HEK293 (cell line): ENCODE measurements at regions not wholly inside any gene's neighbourhood (a gene's known extent, or its start where the extent isn't known, plus 50 kb on each side); places are given as distances from the start of the nearest gene placed in this dataset.

Source experiments
- CTCF ChIA-PET: fragments of 350-600 bp; formaldehyde crosslinking; extraction: SDS; loops from one replicate; lab custom pipeline; 2021; ENCODE audit warnings: antibody characterized with exemption; lab: Yijun Ruan, JAX
- POLR2A ChIA-PET: fragments of 300-600 bp; formaldehyde crosslinking; extraction: SDS; loops from one replicate; lab custom pipeline; 2020; ENCODE audit warnings: antibody characterized with exemption, inconsistent platforms; lab: Yijun Ruan, JAX
- H3K27ac ChIP-seq: fragments of 200-500 bp; sonication (Bioruptor generic); 2 replicates; pipeline ENCODE4 v1.5.1; 2014; ENCODE audit warnings: low read depth, low read length, control low read depth, inconsistent platforms; ENCODE audit errors: extremely low read depth
- H3K36me3 ChIP-seq, 2 experiments: fragments of 200-500 bp in 1 of 2; sonication (Bioruptor generic) in 1 of 2; 1 replicate in 1 of 2; 2 replicates in 1 of 2; pipeline ENCODE4 v1.5.1; 2014 to 2017; ENCODE audit warnings: inconsistent platforms in 2 of 2, low read length in 2 of 2; ENCODE audit not compliant: control insufficient read depth in 2 of 2, insufficient read depth in 1 of 2
- H3K4me1 ChIP-seq: fragments of 200-500 bp; sonication (Bioruptor generic); 2 replicates; pipeline ENCODE4 v1.5.1; 2014; ENCODE audit warnings: mild to moderate bottlenecking, low read length, inconsistent platforms; ENCODE audit not compliant: control insufficient read depth, insufficient read depth
- H3K4me3 ChIP-seq: 2 replicates; pipeline ENCODE4 v1.5.1; 2011; ENCODE audit warnings: low read depth, mild to moderate bottlenecking, control low read depth, low read length, moderate library complexity
- H3K9me3 ChIP-seq: fragments of 200-500 bp; sonication (Bioruptor generic); 2 replicates; pipeline ENCODE4 v1.5.1; 2014; ENCODE audit warnings: low read depth, low read length, inconsistent platforms; ENCODE audit not compliant: control insufficient read depth, insufficient read depth
- KLF7 ChIP-seq: fragments of 450-650 bp; formaldehyde crosslinking; IDR thresholded peaks from 2 replicates; pipeline ENCODE4 v1.5.1; 2016; ENCODE audit warnings: missing biosample characterization, missing genetic modification characterization, borderline replicate concordance
- KLF8 ChIP-seq: fragments of 450-650 bp; formaldehyde crosslinking; IDR thresholded peaks from 2 replicates; pipeline ENCODE4 v1.5.1; 2016; ENCODE audit warnings: missing biosample characterization, missing genetic modification characterization
- MEIS1 ChIP-seq: sonication (generic); formaldehyde crosslinking; IDR thresholded peaks from 2 replicates; pipeline ENCODE4 v1.8.1; 2022; ENCODE audit warnings: missing genetic modification reagents, mild to moderate bottlenecking, borderline replicate concordance
- SCRT1 ChIP-seq: fragments of 450-650 bp; formaldehyde crosslinking; IDR thresholded peaks from 2 replicates; pipeline ENCODE4 v1.5.1; 2016; ENCODE audit warnings: missing biosample characterization, missing genetic modification characterization, borderline replicate concordance
- ZFP41 ChIP-seq: fragments of 450-650 bp; formaldehyde crosslinking; IDR thresholded peaks from 2 replicates; pipeline ENCODE4 v1.5.1; 2016; ENCODE audit warnings: missing biosample characterization, missing genetic modification characterization, borderline replicate concordance
- ZFP69B ChIP-seq: fragments of 450-650 bp; formaldehyde crosslinking; IDR thresholded peaks from 2 replicates; pipeline ENCODE4 v1.5.1; 2016; ENCODE audit warnings: missing biosample characterization, missing genetic modification characterization
- ZNF558 ChIP-seq: fragments of 450-650 bp; formaldehyde crosslinking; IDR thresholded peaks from 2 replicates; pipeline ENCODE4 v1.5.1; 2016; ENCODE audit warnings: missing biosample characterization, missing genetic modification characterization
- ZNF600 ChIP-seq: fragments of 450-650 bp; formaldehyde crosslinking; IDR thresholded peaks from 2 replicates; pipeline ENCODE4 v1.5.1; 2016; ENCODE audit warnings: missing biosample characterization, missing genetic modification characterization
- ZNF626 ChIP-seq: fragments of 450-650 bp; sonication (Bioruptor Pico); formaldehyde crosslinking; IDR thresholded peaks from 2 replicates; pipeline ENCODE4 v1.5.1; 2018; ENCODE audit warnings: missing biosample characterization, missing genetic modification characterization, inconsistent platforms
- ZNF677 ChIP-seq: fragments of 450-650 bp; IDR thresholded peaks from 2 replicates; pipeline ENCODE4 v1.5.0; 2018; ENCODE audit warnings: missing biosample characterization, mild to moderate bottlenecking, missing genetic modification characterization, moderate library complexity
- TF ChIP-seq, protein P1 (sequence below): fragments of 450-650 bp; formaldehyde crosslinking; conservative IDR thresholded peaks from 2 replicates; pipeline ENCODE4 v1.5.1; 2016; ENCODE audit warnings: low read depth, missing biosample characterization, missing genetic modification characterization
- TF ChIP-seq, protein P2 (sequence below): fragments of 450-650 bp; formaldehyde crosslinking; optimal IDR thresholded peaks from 2 replicates; pipeline ENCODE3; 2016; ENCODE audit warnings: missing biosample characterization, mild to moderate bottlenecking, missing genetic modification characterization

DNA sequence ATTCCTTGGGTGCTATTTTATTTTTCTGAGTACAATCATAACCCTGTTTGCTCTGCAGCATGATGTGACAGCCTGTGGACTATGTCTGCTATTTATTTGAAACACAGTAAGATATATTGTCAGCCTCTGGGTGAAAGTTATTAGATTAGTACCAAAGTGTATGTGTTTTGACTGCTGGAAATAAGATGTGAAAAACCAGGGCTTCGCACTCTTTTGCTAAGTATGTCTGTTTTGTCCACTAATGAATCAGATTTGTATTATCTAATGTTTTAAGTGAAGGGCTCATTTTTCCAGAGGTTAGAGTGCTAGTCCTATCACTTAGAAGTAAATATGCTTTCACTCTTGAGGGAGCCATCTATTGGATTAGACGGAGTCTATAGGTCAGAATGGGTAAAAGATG lies 569.8 kb upstream of the FZD8 start (continued):
- TF ChIP-seq, protein P1, sequence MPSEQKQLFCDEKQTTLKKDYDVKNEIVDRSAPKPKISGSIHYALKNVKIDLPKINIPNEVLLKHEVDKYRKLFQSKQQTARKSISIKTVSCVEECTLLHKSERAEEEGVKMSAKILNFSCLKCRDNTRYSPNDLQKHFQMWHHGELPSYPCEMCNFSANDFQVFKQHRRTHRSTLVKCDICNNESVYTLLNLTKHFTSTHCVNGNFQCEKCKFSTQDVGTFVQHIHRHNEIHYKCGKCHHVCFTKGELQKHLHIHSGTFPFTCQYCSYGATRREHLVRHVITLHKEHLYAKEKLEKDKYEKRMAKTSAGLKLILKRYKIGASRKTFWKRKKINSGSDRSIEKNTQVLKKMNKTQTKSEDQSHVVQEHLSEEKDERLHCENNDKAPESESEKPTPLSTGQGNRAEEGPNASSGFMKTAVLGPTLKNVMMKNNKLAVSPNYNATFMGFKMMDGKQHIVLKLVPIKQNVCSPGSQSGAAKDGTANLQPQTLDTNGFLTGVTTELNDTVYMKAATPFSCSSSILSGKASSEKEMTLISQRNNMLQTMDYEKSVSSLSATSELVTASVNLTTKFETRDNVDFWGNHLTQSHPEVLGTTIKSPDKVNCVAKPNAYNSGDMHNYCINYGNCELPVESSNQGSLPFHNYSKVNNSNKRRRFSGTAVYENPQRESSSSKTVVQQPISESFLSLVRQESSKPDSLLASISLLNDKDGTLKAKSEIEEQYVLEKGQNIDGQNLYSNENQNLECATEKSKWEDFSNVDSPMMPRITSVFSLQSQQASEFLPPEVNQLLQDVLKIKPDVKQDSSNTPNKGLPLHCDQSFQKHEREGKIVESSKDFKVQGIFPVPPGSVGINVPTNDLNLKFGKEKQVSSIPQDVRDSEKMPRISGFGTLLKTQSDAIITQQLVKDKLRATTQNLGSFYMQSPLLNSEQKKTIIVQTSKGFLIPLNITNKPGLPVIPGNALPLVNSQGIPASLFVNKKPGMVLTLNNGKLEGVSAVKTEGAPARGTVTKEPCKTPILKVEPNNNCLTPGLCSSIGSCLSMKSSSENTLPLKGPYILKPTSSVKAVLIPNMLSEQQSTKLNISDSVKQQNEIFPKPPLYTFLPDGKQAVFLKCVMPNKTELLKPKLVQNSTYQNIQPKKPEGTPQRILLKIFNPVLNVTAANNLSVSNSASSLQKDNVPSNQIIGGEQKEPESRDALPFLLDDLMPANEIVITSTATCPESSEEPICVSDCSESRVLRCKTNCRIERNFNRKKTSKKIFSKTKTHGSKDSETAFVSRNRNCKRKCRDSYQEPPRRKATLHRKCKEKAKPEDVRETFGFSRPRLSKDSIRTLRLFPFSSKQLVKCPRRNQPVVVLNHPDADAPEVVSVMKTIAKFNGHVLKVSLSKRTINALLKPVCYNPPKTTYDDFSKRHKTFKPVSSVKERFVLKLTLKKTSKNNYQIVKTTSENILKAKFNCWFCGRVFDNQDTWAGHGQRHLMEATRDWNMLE: no peak

DNA sequence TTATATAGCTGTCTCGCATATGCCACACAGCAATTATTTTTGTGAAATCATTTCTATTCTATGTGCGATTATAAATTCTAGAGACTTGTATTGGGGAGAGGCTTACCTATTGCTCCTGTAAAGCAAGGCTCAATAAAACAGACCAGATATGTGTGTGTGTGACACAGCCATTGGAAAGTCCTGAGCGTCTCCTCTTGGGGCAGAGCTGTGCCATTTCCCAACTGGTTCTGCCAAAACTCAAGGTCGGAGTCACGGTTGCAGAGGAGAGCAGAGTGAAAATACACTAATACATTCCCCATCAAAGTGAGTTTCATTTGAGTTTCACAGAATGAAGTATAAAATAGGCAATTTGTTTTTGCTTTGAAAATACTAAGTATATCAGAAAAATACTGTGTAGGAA lies 567.4 kb upstream of the FZD8 start:
- CTCF ChIA-PET: no interaction called here
- no peaks in the 10 kb centered on the region for H3K36me3 ChIP-seq
- no peaks in the 10 kb centered on the region for H3K9me3 ChIP-seq
- POLR2A ChIA-PET: no interaction called here
- TF ChIP-seq, protein P2, sequence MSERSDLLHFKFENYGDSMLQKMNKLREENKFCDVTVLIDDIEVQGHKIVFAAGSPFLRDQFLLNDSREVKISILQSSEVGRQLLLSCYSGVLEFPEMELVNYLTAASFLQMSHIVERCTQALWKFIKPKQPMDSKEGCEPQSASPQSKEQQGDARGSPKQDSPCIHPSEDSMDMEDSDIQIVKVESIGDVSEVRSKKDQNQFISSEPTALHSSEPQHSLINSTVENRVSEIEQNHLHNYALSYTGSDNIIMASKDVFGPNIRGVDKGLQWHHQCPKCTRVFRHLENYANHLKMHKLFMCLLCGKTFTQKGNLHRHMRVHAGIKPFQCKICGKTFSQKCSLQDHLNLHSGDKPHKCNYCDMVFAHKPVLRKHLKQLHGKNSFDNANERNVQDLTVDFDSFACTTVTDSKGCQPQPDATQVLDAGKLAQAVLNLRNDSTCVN (tag by site-specific recombination): no peak
- no peak for TF ChIP-seq KLF8
- no peak for TF ChIP-seq SCRT1
- TF ChIP-seq ZNF600 (tag by site-specific recombination): no peak
- TF ChIP-seq ZNF626 (tag by site-specific recombination): no peak
- no peak for TF ChIP-seq ZNF558 (tag by site-specific recombination)
- no peak for TF ChIP-seq KLF7 (tag by site-specific recombination)
- no peak for TF ChIP-seq ZFP69B (tag by site-specific recombination)
- no peaks in the 10 kb centered on the region for H3K4me1 ChIP-seq
- H3K4me3 ChIP-seq: no peak overlapping the region
- no peak overlapping the region for H3K27ac ChIP-seq

DNA sequence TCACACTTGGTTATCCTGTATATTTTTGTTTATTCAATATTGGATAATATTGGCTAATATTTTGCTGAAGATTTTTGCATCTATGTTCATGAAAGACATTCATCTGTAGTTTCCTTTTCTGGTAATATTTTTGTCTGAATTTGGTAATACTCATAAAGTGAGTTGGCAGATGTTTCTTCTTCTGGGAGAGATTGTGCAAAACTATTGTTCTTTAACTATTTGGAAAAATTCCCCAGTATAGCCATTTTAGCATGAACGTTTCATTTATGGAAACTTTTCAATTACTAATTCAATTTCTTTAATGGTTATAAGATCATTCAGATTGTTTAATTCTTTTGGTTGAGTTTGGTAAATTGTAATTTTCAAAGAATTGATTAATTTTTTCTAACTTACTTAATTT lies 560.8 kb upstream of the FZD8 start:
- POLR2A ChIA-PET: no interaction called here
- no peaks in the 10 kb centered on the region for H3K9me3 ChIP-seq
- H3K36me3 ChIP-seq: no peaks in the 10 kb centered on the region
- CTCF ChIA-PET: interaction anchor here (0.6 kb wide), 2 partner anchors 18 to 962 kb away, joined by 3 read pairs; no protein-coding TSS in a partner anchor
- TF ChIP-seq ZNF677 (tag by site-specific recombination) (no peak), MEIS1 (CRISPR knock-in tag) (no peak)
- no peak overlapping the region for H3K4me3 ChIP-seq
- no peak overlapping the region for H3K27ac ChIP-seq
- H3K4me1 ChIP-seq: no peaks in the 10 kb centered on the region

DNA sequence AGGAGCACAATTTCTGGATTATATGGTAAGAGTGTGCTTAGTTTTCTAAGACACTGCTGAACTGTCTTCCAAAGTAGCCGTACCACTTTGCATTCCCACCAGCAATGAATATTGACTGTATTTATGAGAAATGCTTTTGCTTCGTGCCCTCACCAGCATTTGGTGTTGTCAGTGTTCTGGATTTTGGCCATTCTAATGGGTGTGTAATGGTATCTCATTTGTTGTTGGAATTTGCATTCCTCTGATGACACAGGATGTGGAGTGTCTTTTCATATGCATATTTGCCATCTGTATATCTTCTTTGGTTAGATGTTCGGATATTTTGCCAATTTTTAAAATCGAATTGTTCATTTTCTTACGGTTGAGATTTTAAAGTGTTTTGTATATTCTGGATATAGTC lies 558.5 kb upstream of the FZD8 start:
- no peak for TF ChIP-seq ZFP41
- TF ChIP-seq, all 188 proteins: peak for 0
- H3K4me1 ChIP-seq: no peaks in the 10 kb centered on the region
- CTCF ChIA-PET: no interaction called here
- H3K36me3 ChIP-seq: no peaks in the 10 kb centered on the region
- POLR2A ChIA-PET: no interaction called here
- no peak overlapping the region for H3K4me3 ChIP-seq
- no peak overlapping the region for H3K27ac ChIP-seq
- H3K9me3 ChIP-seq: no peaks in the 10 kb centered on the region
